GM18867 (cell line): ENCODE measurements at regions not wholly inside any gene's neighbourhood (a gene's known extent, or its start where the extent isn't known, plus 50 kb on each side); places are given as distances from the start of the nearest gene placed in this dataset.
"Not testable (repeated sequence)": the region's sequence is repeated elsewhere in the genome, so short reads cannot be mapped to it uniquely, and the experiment has no call there.

Experiments
- ATAC-seq: cut with Tn5 transposase; IDR thresholded peaks from one replicate; pipeline ENCODE4 v1.9.1; 2021; ENCODE audit warnings: mild to moderate bottlenecking, moderate library complexity; ENCODE audit not compliant: unreplicated experiment

GRCh38 chr2:58794916-58795315, 553.8 kb upstream of the FANCL start:
- ATAC-seq = no peak

GRCh38 chr2:58794103-58794502, 553.0 kb upstream of the FANCL start:
- ATAC-seq = peak; percentile 65

GRCh38 chr2:58788402-58788801, 547.3 kb upstream of the FANCL start:
- ATAC-seq = peak; percentile 55

- ATAC-seq = no peak
Measured at GRCh38 chr2:58770846-58771245, 529.7 kb upstream of the FANCL start.

- no peak for ATAC-seq
Measured at GRCh38 chr2:58769864-58770234, 528.7 kb upstream of the FANCL start.

- no peak for ATAC-seq
Measured at GRCh38 chr2:58769111-58769863, 528.2 kb upstream of the FANCL start.

GRCh38 chr2:58768715-58769080, 527.6 kb upstream of the FANCL start:
- ATAC-seq = no peak

GRCh38 chr2:58767828-58768714, 526.9 kb upstream of the FANCL start:
- ATAC-seq = no peak

- ATAC-seq = no peak
Measured at GRCh38 chr2:58764338-58765104, 523.4 kb upstream of the FANCL start.

- peak; percentile 78 for ATAC-seq
Measured at GRCh38 chr2:58762176-58762781, 521.2 kb upstream of the FANCL start.

GRCh38 chr2:58757971-58758370, 516.8 kb upstream of the FANCL start:
- ATAC-seq = peak; percentile 58

- ATAC-seq = no peak
Measured at GRCh38 chr2:58756336-58756735, 515.2 kb upstream of the FANCL start.

GRCh38 chr2:58752507-58752906, 511.4 kb upstream of the FANCL start:
- ATAC-seq = not testable (repeated sequence)

- not testable (repeated sequence) for ATAC-seq
Measured at GRCh38 chr2:58751676-58752075, 510.6 kb upstream of the FANCL start.

GRCh38 chr2:58749041-58749440, 507.9 kb upstream of the FANCL start:
- ATAC-seq = no peak

GRCh38 chr2:58745334-58745733, 504.2 kb upstream of the FANCL start:
- ATAC-seq = not testable (repeated sequence)

GRCh38 chr2:58740426-58740825, 499.3 kb upstream of the FANCL start:
- no peak for ATAC-seq

GRCh38 chr2:58739033-58739432, 497.9 kb upstream of the FANCL start:
- ATAC-seq = no peak

GRCh38 chr2:58734365-58734764, 493.2 kb upstream of the FANCL start:
- no peak for ATAC-seq

GRCh38 chr2:58732999-58733398, 491.9 kb upstream of the FANCL start:
- no peak for ATAC-seq

GRCh38 chr2:58731488-58731869, 490.4 kb upstream of the FANCL start:
- no peak for ATAC-seq
